ENCODE measurements at regions not wholly inside any gene's neighbourhood (a gene's known extent, or its start where the extent isn't known, plus 50 kb on each side); places are given as distances from the start of the nearest gene placed in this dataset.
"Not testable (repeated sequence)": the region's sequence is repeated elsewhere in the genome, so short reads cannot be mapped to it uniquely, and the experiment has no call there.

DNA sequence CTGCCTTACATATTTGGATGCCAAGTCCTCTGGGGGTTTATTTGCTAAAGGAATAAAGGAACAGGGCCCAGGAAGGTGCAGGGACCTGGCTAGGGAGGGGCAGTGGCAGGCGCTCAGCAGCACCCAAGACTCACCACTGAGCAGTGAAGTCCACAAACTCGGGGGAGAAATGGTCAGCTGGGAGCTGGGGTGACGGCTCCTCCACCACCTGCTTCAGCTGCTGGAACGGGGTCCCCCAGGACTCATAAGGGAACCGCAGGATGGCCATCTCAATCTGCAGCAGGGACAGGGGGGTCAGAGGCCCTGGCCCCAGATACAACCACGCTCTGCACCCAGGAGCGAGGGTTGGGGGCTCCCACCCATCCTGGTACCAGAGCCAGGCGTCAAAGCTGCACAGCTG is 83.2 kb downstream of the KCNJ18 start:
- H3K27me3 ChIP-seq (replicated peaks in 2 of 5; ENCODE audit: control insufficient read depth in 4 of 5, insufficient read depth in 5 of 5, low read length in 4 of 5); H3K9me3 ChIP-seq (ENCODE audit: control extremely low read depth in 1 of 5, control insufficient read depth in 4 of 5, insufficient read depth in 2 of 5, low read depth in 1 of 5, low read length in 4 of 5); DNase-seq; CTCF ChIA-PET; H3K36me3 ChIP-seq (ENCODE audit: control insufficient read depth in 4 of 4, insufficient read depth in 4 of 4, low read length in 3 of 4); H3K4me1 ChIP-seq (ENCODE audit: control extremely low read depth in 1 of 4, control insufficient read depth in 4 of 4, insufficient read depth in 4 of 4, low read length in 3 of 4); H3K27ac ChIP-seq (ENCODE audit: insufficient read depth in 1 of 2, low read depth in 1 of 2, low read length in 2 of 2, poor library complexity in 1 of 2, severe bottlenecking in 2 of 2); H3K4me3 ChIP-seq (ENCODE audit: control insufficient read depth in 1 of 7, extremely low read depth in 1 of 7, insufficient read depth in 4 of 7, low read depth in 2 of 7, low read length in 6 of 7); POLR2A ChIA-PET: not testable (repeated sequence)
- 73% methylated on average over 4 of the region's 8 CpGs for WGBS (ENCODE audit: insufficient coverage)

DNA sequence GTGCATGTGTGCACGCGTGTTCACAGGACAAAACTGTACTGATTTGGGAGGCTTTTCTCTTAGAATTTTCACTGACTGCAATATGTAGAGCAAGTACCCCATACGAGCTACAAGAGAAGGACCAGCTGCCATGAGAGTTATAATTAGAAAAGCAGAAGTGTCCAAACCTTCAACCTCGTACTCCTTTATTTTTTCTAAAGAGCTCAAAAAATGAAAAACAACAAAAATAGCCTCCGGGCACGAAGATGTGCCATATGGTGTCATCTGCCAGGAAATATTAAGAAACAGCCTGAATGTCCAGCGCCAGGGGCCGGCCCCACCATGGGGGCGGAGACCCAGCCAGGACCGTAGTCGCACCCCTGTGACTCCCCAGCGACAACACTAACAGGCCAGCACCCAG is 84.6 kb downstream of the KCNJ18 start:
- H3K27ac ChIP-seq (ENCODE audit: insufficient read depth in 1 of 2, low read depth in 1 of 2, low read length in 2 of 2, poor library complexity in 1 of 2, severe bottlenecking in 2 of 2); DNase-seq; POLR2A ChIA-PET; CTCF ChIA-PET; H3K27me3 ChIP-seq (replicated peaks in 2 of 5; ENCODE audit: control insufficient read depth in 4 of 5, insufficient read depth in 5 of 5, low read length in 4 of 5); H3K36me3 ChIP-seq (ENCODE audit: control insufficient read depth in 4 of 4, insufficient read depth in 4 of 4, low read length in 3 of 4); H3K4me1 ChIP-seq (ENCODE audit: control extremely low read depth in 1 of 4, control insufficient read depth in 4 of 4, insufficient read depth in 4 of 4, low read length in 3 of 4); H3K4me3 ChIP-seq (ENCODE audit: control insufficient read depth in 1 of 7, extremely low read depth in 1 of 7, insufficient read depth in 4 of 7, low read depth in 2 of 7, low read length in 6 of 7); H3K9me3 ChIP-seq (ENCODE audit: control extremely low read depth in 1 of 5, control insufficient read depth in 4 of 5, insufficient read depth in 2 of 5, low read depth in 1 of 5, low read length in 4 of 5): not testable (repeated sequence)
- WGBS (ENCODE audit: insufficient coverage): 83% methylated on average over 4 of the region's 12 CpGs

DNA sequence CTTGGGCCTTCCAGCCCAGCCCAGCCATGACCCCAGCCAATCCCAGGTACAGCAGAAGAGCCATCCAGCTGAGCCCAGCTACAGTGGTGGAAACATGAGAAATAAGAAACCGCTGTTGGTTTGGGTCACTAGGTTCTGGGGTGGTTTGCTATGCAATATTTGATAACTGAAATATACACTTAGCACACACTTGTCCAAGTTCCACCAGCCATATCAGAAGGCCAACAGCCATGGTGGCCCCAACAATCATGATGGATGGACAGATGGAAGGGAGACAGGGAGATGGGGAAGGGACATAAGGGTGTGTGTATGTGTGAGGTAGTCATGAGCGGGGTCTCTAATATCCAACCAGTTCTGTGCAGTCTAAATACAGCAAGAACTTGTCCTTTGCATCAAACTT is 86.5 kb downstream of the KCNJ18 start:
- H3K27ac ChIP-seq (ENCODE audit: insufficient read depth in 1 of 2, low read depth in 1 of 2, low read length in 2 of 2, poor library complexity in 1 of 2, severe bottlenecking in 2 of 2); DNase-seq; H3K36me3 ChIP-seq (ENCODE audit: control insufficient read depth in 4 of 4, insufficient read depth in 4 of 4, low read length in 3 of 4); H3K4me3 ChIP-seq (ENCODE audit: control insufficient read depth in 1 of 7, extremely low read depth in 1 of 7, insufficient read depth in 4 of 7, low read depth in 2 of 7, low read length in 6 of 7); CTCF ChIA-PET; H3K4me1 ChIP-seq (ENCODE audit: control extremely low read depth in 1 of 4, control insufficient read depth in 4 of 4, insufficient read depth in 4 of 4, low read length in 3 of 4); POLR2A ChIA-PET; H3K9me3 ChIP-seq (ENCODE audit: control extremely low read depth in 1 of 5, control insufficient read depth in 4 of 5, insufficient read depth in 2 of 5, low read depth in 1 of 5, low read length in 4 of 5); H3K27me3 ChIP-seq (replicated peaks in 2 of 5; ENCODE audit: control insufficient read depth in 4 of 5, insufficient read depth in 5 of 5, low read length in 4 of 5): not testable (repeated sequence)
- no CpG with 5 or more reads among the region's 2 CpGs for WGBS (ENCODE audit: insufficient coverage)

DNA sequence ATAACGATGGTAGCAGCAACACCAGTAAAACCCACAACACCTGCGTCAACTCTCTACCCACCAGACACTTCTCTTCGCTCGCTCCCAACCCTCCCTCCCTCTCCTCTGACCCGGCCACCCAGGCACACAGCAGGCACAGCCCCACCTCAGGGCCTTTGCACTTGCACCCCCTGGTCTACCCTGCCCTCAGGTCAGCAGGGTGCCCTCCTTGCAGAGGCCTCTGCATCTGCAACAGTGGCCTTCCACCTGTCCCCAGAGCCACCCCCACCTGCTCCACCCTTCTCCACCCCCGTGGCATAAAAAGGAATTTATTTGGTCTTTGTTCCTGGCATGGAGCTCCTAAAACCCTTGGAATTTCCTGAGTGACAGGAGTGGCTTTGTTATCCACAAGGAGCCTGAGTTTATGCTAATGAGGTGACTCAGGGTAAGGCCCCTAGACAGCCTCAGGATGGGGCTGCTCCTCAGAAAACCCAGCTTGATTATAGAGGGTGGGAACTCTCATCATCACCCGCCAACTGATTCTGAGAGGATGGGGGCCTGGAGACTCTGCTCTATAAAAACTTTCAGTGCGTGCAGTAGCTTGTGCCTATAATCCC is 88.1 kb downstream of the KCNJ18 start:
- H3K27me3 ChIP-seq (replicated peaks in 2 of 5; ENCODE audit: control insufficient read depth in 4 of 5, insufficient read depth in 5 of 5, low read length in 4 of 5); H3K9me3 ChIP-seq (ENCODE audit: control extremely low read depth in 1 of 5, control insufficient read depth in 4 of 5, insufficient read depth in 2 of 5, low read depth in 1 of 5, low read length in 4 of 5); POLR2A ChIA-PET; H3K4me3 ChIP-seq (ENCODE audit: control insufficient read depth in 1 of 7, extremely low read depth in 1 of 7, insufficient read depth in 4 of 7, low read depth in 2 of 7, low read length in 6 of 7); DNase-seq; H3K4me1 ChIP-seq (ENCODE audit: control extremely low read depth in 1 of 4, control insufficient read depth in 4 of 4, insufficient read depth in 4 of 4, low read length in 3 of 4); CTCF ChIA-PET; H3K27ac ChIP-seq (ENCODE audit: insufficient read depth in 1 of 2, low read depth in 1 of 2, low read length in 2 of 2, poor library complexity in 1 of 2, severe bottlenecking in 2 of 2); H3K36me3 ChIP-seq (ENCODE audit: control insufficient read depth in 4 of 4, insufficient read depth in 4 of 4, low read length in 3 of 4): not testable (repeated sequence)
- 100% methylated on average over 1 of the region's 8 CpGs for WGBS (ENCODE audit: insufficient coverage)

DNA sequence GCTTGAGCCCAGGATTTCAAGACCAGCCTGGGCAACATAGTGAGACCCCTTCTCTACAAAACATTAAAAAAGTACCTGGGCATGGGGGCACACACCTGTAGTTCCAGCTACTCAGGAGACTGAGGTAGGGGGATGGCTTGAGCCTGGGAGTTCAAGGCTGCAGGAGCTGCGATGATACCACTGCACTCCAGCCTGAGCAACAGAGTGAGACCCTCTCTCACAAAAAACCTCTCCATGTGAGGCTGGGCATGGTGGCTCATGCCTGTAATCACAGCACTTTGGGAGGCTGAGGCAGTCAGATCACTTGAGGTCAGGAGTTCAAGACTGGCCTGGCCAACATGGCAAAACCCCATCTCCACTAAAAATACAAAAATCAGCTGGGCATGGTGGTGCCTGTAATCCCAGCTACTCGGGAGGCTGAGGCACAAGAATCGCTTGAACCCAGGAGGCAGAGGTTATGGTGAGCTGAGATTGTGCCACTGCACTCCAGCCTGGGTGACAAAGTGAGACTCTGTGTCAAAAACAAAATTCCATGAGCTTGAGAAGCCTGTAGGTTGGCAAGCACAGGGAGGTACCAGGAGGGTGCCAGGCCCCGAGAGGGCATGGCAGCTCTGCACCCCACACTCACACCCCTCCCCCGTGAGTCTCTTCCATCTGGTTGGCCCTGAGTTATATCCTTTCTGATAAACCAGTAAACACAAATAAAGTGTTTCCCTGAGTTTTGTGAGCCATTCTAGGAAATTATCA is 88.8 kb downstream of the KCNJ18 start:
- H3K36me3 ChIP-seq (ENCODE audit: control insufficient read depth in 4 of 4, insufficient read depth in 4 of 4, low read length in 3 of 4); POLR2A ChIA-PET; CTCF ChIA-PET; H3K27me3 ChIP-seq (replicated peaks in 2 of 5; ENCODE audit: control insufficient read depth in 4 of 5, insufficient read depth in 5 of 5, low read length in 4 of 5); H3K9me3 ChIP-seq (ENCODE audit: control extremely low read depth in 1 of 5, control insufficient read depth in 4 of 5, insufficient read depth in 2 of 5, low read depth in 1 of 5, low read length in 4 of 5); DNase-seq; H3K27ac ChIP-seq (ENCODE audit: insufficient read depth in 1 of 2, low read depth in 1 of 2, low read length in 2 of 2, poor library complexity in 1 of 2, severe bottlenecking in 2 of 2); H3K4me3 ChIP-seq (ENCODE audit: control insufficient read depth in 1 of 7, extremely low read depth in 1 of 7, insufficient read depth in 4 of 7, low read depth in 2 of 7, low read length in 6 of 7); H3K4me1 ChIP-seq (ENCODE audit: control extremely low read depth in 1 of 4, control insufficient read depth in 4 of 4, insufficient read depth in 4 of 4, low read length in 3 of 4): not testable (repeated sequence)
- WGBS (ENCODE audit: insufficient coverage): 83% methylated on average over 3 of the region's 5 CpGs

DNA sequence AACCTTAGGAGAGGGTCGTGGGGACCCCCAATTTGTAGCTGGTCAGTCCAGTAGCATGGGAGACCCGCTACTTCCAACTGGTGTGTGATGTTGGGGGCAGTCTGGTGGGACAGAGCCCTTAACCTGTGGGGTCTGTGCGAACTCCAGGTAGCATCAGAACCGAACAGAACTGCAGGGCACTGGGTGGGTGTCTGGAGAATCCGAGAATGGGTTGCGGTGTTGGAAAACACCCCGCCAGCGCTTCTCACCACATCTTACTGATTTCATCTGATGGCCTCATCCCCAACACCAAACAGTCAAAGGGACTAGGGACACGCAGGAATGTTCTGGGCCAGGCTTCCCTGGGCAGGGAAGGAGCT is 89.3 kb downstream of the KCNJ18 start:
- H3K27ac ChIP-seq (ENCODE audit: insufficient read depth in 1 of 2, low read depth in 1 of 2, low read length in 2 of 2, poor library complexity in 1 of 2, severe bottlenecking in 2 of 2); DNase-seq; H3K4me1 ChIP-seq (ENCODE audit: control extremely low read depth in 1 of 4, control insufficient read depth in 4 of 4, insufficient read depth in 4 of 4, low read length in 3 of 4); POLR2A ChIA-PET; H3K4me3 ChIP-seq (ENCODE audit: control insufficient read depth in 1 of 7, extremely low read depth in 1 of 7, insufficient read depth in 4 of 7, low read depth in 2 of 7, low read length in 6 of 7); H3K9me3 ChIP-seq (ENCODE audit: control extremely low read depth in 1 of 5, control insufficient read depth in 4 of 5, insufficient read depth in 2 of 5, low read depth in 1 of 5, low read length in 4 of 5); CTCF ChIA-PET; H3K36me3 ChIP-seq (ENCODE audit: control insufficient read depth in 4 of 4, insufficient read depth in 4 of 4, low read length in 3 of 4); H3K27me3 ChIP-seq (replicated peaks in 2 of 5; ENCODE audit: control insufficient read depth in 4 of 5, insufficient read depth in 5 of 5, low read length in 4 of 5): not testable (repeated sequence)
- 71% methylated on average over 2 of the region's 9 CpGs for whole genome bisulfite sequencing (ENCODE audit: insufficient coverage)

DNA sequence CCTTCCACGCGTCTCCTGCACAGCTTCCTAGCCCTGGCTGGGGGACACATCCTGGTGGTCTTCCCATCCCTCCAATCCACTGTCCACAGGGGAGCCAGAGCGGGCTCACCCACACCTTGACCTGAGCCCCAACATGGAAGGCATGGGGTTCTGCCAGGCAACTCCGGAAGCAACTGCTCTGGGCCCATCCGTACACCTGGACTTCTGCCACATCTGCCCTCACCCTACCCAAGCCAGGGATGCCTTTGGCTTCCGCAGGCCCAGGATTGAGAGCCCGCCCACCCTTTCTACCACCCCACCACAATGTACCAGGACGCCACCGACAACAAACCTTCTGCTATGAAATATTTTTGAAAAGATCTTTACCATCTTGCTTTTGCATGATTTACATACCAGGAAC is 89.8 kb downstream of the KCNJ18 start:
- CTCF ChIA-PET; H3K27me3 ChIP-seq (replicated peaks in 2 of 5; ENCODE audit: control insufficient read depth in 4 of 5, insufficient read depth in 5 of 5, low read length in 4 of 5); H3K4me3 ChIP-seq (ENCODE audit: control insufficient read depth in 1 of 7, extremely low read depth in 1 of 7, insufficient read depth in 4 of 7, low read depth in 2 of 7, low read length in 6 of 7); H3K27ac ChIP-seq (ENCODE audit: insufficient read depth in 1 of 2, low read depth in 1 of 2, low read length in 2 of 2, poor library complexity in 1 of 2, severe bottlenecking in 2 of 2); DNase-seq; H3K9me3 ChIP-seq (ENCODE audit: control extremely low read depth in 1 of 5, control insufficient read depth in 4 of 5, insufficient read depth in 2 of 5, low read depth in 1 of 5, low read length in 4 of 5); H3K4me1 ChIP-seq (ENCODE audit: control extremely low read depth in 1 of 4, control insufficient read depth in 4 of 4, insufficient read depth in 4 of 4, low read length in 3 of 4); POLR2A ChIA-PET; H3K36me3 ChIP-seq (ENCODE audit: control insufficient read depth in 4 of 4, insufficient read depth in 4 of 4, low read length in 3 of 4): not testable (repeated sequence)
- no CpG with 5 or more reads among the region's 9 CpGs for WGBS (ENCODE audit: insufficient coverage)
